K562 (cell line): ENCODE measurements at regions not wholly inside any gene's neighbourhood (a gene's known extent, or its start where the extent isn't known, plus 50 kb on each side); places are given as distances from the start of the nearest gene placed in this dataset.

Source experiments
- CBX8 ChIP-seq: fragments of 200-600 bp; sonication (generic); IDR thresholded peaks from 2 replicates; pipeline ENCODE4 v1.6.1; 2012; ENCODE audit warnings: borderline replicate concordance, mixed run types, low read depth, mild to moderate bottlenecking, moderate library complexity, mixed read lengths, low read length, control low read depth, inconsistent platforms; ENCODE audit not compliant: poor library complexity, severe bottlenecking; ENCODE audit errors: extremely low read depth
- MGA ChIP-seq: fragments of 450-650 bp; IDR thresholded peaks from 2 replicates; pipeline ENCODE4 v1.6.1; 2016; ENCODE audit warnings: mild to moderate bottlenecking, moderate library complexity
- PKNOX1 ChIP-seq: fragments of 450-650 bp; IDR thresholded peaks from 2 replicates; pipeline ENCODE4 v1.6.1; 2016
- POU5F1 ChIP-seq: fragments of 150-350 bp; IDR thresholded peaks from 2 replicates; pipeline ENCODE4 v1.6.1; 2014; ENCODE audit warnings: borderline replicate concordance, low read length, low read depth, mild to moderate bottlenecking; ENCODE audit not compliant: partially characterized antibody
- SREBF2 ChIP-seq: sonication (generic); formaldehyde crosslinking; IDR thresholded peaks from 2 replicates; pipeline ENCODE4 v1.4.0; 2020; ENCODE audit warnings: mild to moderate bottlenecking, missing genetic modification reagents
- ZFPM2 ChIP-seq: fragments of 250-450 bp; sonication (Bioruptor Pico); IDR thresholded peaks from 2 replicates; pipeline ENCODE4 v1.5.1; 2022; ENCODE audit warnings: mild to moderate bottlenecking
- ZNF277 ChIP-seq: fragments of 250-450 bp; sonication (Bioruptor Pico); IDR thresholded peaks from 2 replicates; pipeline ENCODE4 v1.8.0; 2022; ENCODE audit warnings: inconsistent platforms, mild to moderate bottlenecking, moderate library complexity, borderline replicate concordance
- ZNF518B ChIP-seq: fragments of 250-450 bp; sonication (Bioruptor Pico); IDR thresholded peaks from 2 replicates; pipeline ENCODE4 v1.5.0; 2021; ENCODE audit warnings: mild to moderate bottlenecking, moderate library complexity

GRCh38 chr4:126916626-126917140, 716.1 kb upstream of the INTU start (continued):
- TF ChIP-seq MGA (peak; percentile 90), PKNOX1 (no peak), ZFPM2 (no peak), CBX8 (no peak), POU5F1 (no peak), ZNF277 (CRISPR knock-in tag) (no peak), ZNF518B (CRISPR knock-in tag) (no peak), SREBF2 (CRISPR knock-in tag) (no peak)
